HEK293T (cell line): ENCODE measurements at regions not wholly inside any gene's neighbourhood (a gene's known extent, or its start where the extent isn't known, plus 50 kb on each side); places are given as distances from the start of the nearest gene placed in this dataset.

Source experiments
- BHLHE40 ChIP-seq: fragments of 450-650 bp; IDR thresholded peaks from 2 replicates; pipeline ENCODE4 v1.6.1; 2016; ENCODE audit warnings: mild to moderate bottlenecking, moderate library complexity, borderline replicate concordance
- CTBP1 ChIP-seq: fragments of 450-650 bp; IDR thresholded peaks from 2 replicates; pipeline ENCODE4 v1.6.1; 2016; ENCODE audit warnings: borderline replicate concordance
- ELF4 ChIP-seq: fragments of 450-650 bp; IDR thresholded peaks from 2 replicates; pipeline ENCODE4 v1.6.1; 2017; ENCODE audit warnings: antibody characterized with exemption
- FOXA1 ChIP-seq: fragments of 450-650 bp; IDR thresholded peaks from 2 replicates; pipeline ENCODE4 v1.6.1; 2016; ENCODE audit warnings: mild to moderate bottlenecking
- FOXK2 ChIP-seq: fragments of 450-650 bp; IDR thresholded peaks from 2 replicates; pipeline ENCODE4 v1.6.1; 2016; ENCODE audit warnings: mild to moderate bottlenecking
- FOXM1 ChIP-seq: fragments of 450-650 bp; IDR thresholded peaks from 2 replicates; pipeline ENCODE4 v1.6.1; 2017; ENCODE audit warnings: mild to moderate bottlenecking, borderline replicate concordance
- HDGF ChIP-seq: fragments of 450-650 bp; IDR thresholded peaks from 2 replicates; pipeline ENCODE4 v1.6.1; 2017; ENCODE audit warnings: antibody characterized with exemption, borderline replicate concordance
- L3MBTL2 ChIP-seq: fragments of 450-650 bp; conservative IDR thresholded peaks from 2 replicates; pipeline ENCODE4 v1.6.1; 2016; ENCODE audit warnings: mild to moderate bottlenecking
- NFRKB ChIP-seq: fragments of 450-650 bp; IDR thresholded peaks from 2 replicates; pipeline ENCODE4 v1.6.1; 2016; ENCODE audit warnings: mild to moderate bottlenecking, moderate library complexity
- PKNOX1 ChIP-seq: fragments of 450-650 bp; IDR thresholded peaks from 2 replicates; pipeline ENCODE4 v1.6.1; 2016
- SP1 ChIP-seq: fragments of 450-650 bp; IDR thresholded peaks from 2 replicates; pipeline ENCODE4 v1.6.1; 2017
- SUZ12 ChIP-seq: fragments of 450-650 bp; IDR thresholded peaks from 2 replicates; pipeline ENCODE4 v1.6.1; 2016; ENCODE audit warnings: mild to moderate bottlenecking

DNA sequence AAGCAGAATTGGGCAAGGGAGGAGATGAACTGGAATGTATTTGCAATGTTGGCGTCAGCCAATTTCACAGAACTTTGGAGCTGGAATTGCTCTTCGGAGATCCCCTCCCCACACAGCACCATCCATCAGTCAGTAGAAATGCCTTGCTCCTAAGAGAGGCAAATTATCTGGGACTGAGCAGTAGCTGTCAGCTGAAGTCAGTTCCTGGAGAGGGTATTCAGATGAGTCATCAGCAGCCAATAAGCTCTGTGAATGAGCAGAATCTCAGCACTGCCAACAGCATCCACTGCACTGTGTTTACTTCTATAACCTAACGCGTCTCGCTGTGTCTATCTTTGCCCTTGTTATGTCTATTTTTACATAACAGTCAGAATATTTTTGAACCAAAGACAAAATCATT, 213.7 kb downstream of the SLITRK5 start:
- TF ChIP-seq FOXM1 (no peak), SP1 (no peak), FOXA1 (no peak), L3MBTL2 (no peak), FOXK2 (no peak), BHLHE40 (no peak), PKNOX1 (peak; percentile 43), NFRKB (no peak), HDGF (no peak), CTBP1 (no peak), SUZ12 (no peak), ELF4 (no peak)
